Endothelial cell of umbilical vein (primary cell): ENCODE measurements at regions not wholly inside any gene's neighbourhood (a gene's known extent, or its start where the extent isn't known, plus 50 kb on each side); places are given as distances from the start of the nearest gene placed in this dataset.

Experiments
- BruUV-seq: library from RNA; stranded (reverse); fragments of 400-500 nt; replicated peaks from 2 replicates; lab custom pipeline; 2021; lab: Mats Ljungman, UMichigan
- CTCF ChIA-PET: fragments of 300-600, 350-600 bp; sonication (Branson Sonifier 250); formaldehyde crosslinking; loops from one replicate; lab custom pipeline; 2021; ENCODE audit warnings: antibody characterized with exemption, inconsistent platforms; lab: Charles Lee
- POLR2A ChIA-PET: fragments of 300-600, 350-600 bp; sonication (Branson Sonifier 250); formaldehyde crosslinking; loops from one replicate; lab custom pipeline; 2021; ENCODE audit warnings: antibody characterized with exemption, inconsistent platforms; lab: Charles Lee
- DNase-seq: peaks from one replicate; pipeline ENCODE4 v3.0.0-alpha.2; 2011; ENCODE audit warnings: low read depth, low spot score
- FAIRE-seq: peaks from 2 replicates; lab custom pipeline; 2011; peaks lifted over from hg19 to GRCh38; lab: Jason Lieb, UNC
- H2AFZ ChIP-seq: 2 replicates; pipeline ENCODE4 v1.6.0; 2012; ENCODE audit warnings: low read depth, low read length, control low read depth, inconsistent platforms
- H3K27ac ChIP-seq: 2 replicates; pipeline ENCODE4 v1.5.1; 2011; ENCODE audit warnings: low read depth, mild to moderate bottlenecking, control low read depth, low read length, moderate library complexity; ENCODE audit not compliant: insufficient read depth
- H3K27me3 ChIP-seq, 2 experiments: 2 replicates each; pipeline versions ENCODE4 v1.6.0 to v1.6.1; 2011; ENCODE audit warnings: low read length in 2 of 2, mixed read lengths in 1 of 2; ENCODE audit not compliant: control insufficient read depth in 2 of 2, insufficient read depth in 2 of 2
- H3K36me3 ChIP-seq, 2 experiments: 2 replicates in 1 of 2; 3 replicates in 1 of 2; pipeline ENCODE4 v1.5.1; 2011; ENCODE audit warnings: low read length in 2 of 2, mild to moderate bottlenecking in 1 of 2, moderate library complexity in 1 of 2; ENCODE audit not compliant: control insufficient read depth in 2 of 2, insufficient read depth in 2 of 2; ENCODE audit errors: extremely low read depth in 1 of 2
- H3K4me1 ChIP-seq: 3 replicates; pipeline ENCODE4 v1.5.1; 2011; ENCODE audit warnings: mild to moderate bottlenecking, low read length; ENCODE audit not compliant: control insufficient read depth, insufficient read depth; ENCODE audit errors: extremely low read depth
- H3K4me2 ChIP-seq: 2 replicates; pipeline ENCODE4 v1.6.1; 2011; ENCODE audit warnings: low read length, control low read depth, mixed read lengths; ENCODE audit not compliant: insufficient read depth
- H3K4me3 ChIP-seq, 3 experiments: fragments of 200-600 bp in 1 of 3; sonication (generic), shearing (Covaris generic) in 1 of 3; replicated peaks in 1 of 3; 2 replicates each; pipeline ENCODE4 v1.5.1; 2011 to 2016; ENCODE audit warnings: control low read depth in 3 of 3, low read length in 3 of 3, mild to moderate bottlenecking in 2 of 3, inconsistent platforms in 1 of 3, low read depth in 1 of 3, moderate library complexity in 1 of 3; ENCODE audit not compliant: insufficient read depth in 1 of 3
- H3K79me2 ChIP-seq: 2 replicates; pipeline ENCODE4 v1.6.0; 2012; ENCODE audit warnings: low read length, inconsistent platforms; ENCODE audit not compliant: control insufficient read depth, insufficient read depth
- H3K9ac ChIP-seq: replicated peaks from 2 replicates; pipeline ENCODE3; 2011; ENCODE audit warnings: low read length, control low read depth; ENCODE audit not compliant: insufficient read depth; ENCODE audit errors: extremely low read depth
- H3K9me1 ChIP-seq: replicated peaks from 3 replicates; pipeline ENCODE4 v1.6.0; 2011; ENCODE audit warnings: mild to moderate bottlenecking, low read length; ENCODE audit not compliant: control insufficient read depth, insufficient read depth; ENCODE audit errors: extremely low read depth
- H3K9me3 ChIP-seq: replicated peaks from 2 replicates; pipeline ENCODE4 v1.5.1; 2012; ENCODE audit warnings: low read length, inconsistent platforms; ENCODE audit not compliant: control insufficient read depth, insufficient read depth
- H4K20me1 ChIP-seq: replicated peaks from 2 replicates; pipeline ENCODE3; 2011; ENCODE audit warnings: mild to moderate bottlenecking, low read length; ENCODE audit not compliant: control insufficient read depth, insufficient read depth; ENCODE audit errors: extremely low read depth
- EZH2 ChIP-seq: IDR thresholded peaks from 2 replicates; pipeline ENCODE4 v1.6.1; 2012; ENCODE audit warnings: borderline replicate concordance, low read depth, mild to moderate bottlenecking, moderate library complexity, low read length, inconsistent platforms; ENCODE audit not compliant: severe bottlenecking
- FOS ChIP-seq: IDR thresholded peaks from 2 replicates; pipeline ENCODE4 v1.6.1; 2011; ENCODE audit warnings: mild to moderate bottlenecking, low read length, moderate library complexity, borderline replicate concordance; ENCODE audit not compliant: insufficient read depth
- GATA2 ChIP-seq: IDR thresholded peaks from 2 replicates; pipeline ENCODE4 v1.7.0; 2011; ENCODE audit warnings: low read depth, mild to moderate bottlenecking, moderate library complexity, mixed read lengths, low read length; ENCODE audit not compliant: insufficient read length, insufficient read depth
- JUN ChIP-seq: IDR thresholded peaks from 2 replicates; pipeline ENCODE4 v1.6.1; 2011; ENCODE audit warnings: borderline replicate concordance, low read depth; ENCODE audit not compliant: insufficient read length, insufficient read depth
- MAX ChIP-seq: IDR thresholded peaks from 2 replicates; pipeline ENCODE4 v1.6.1; 2011; ENCODE audit not compliant: insufficient read depth, insufficient read length
- MYC ChIP-seq: IDR thresholded peaks from one replicate; pipeline ENCODE4 v1.6.1; 2011; ENCODE audit warnings: mild to moderate bottlenecking, low read depth, low read length
- POLR2A ChIP-seq: IDR thresholded peaks from 2 replicates; pipeline ENCODE4 v1.6.1; 2012; ENCODE audit warnings: low read depth, mild to moderate bottlenecking, control low read depth, low read length
- POLR2AphosphoS5 ChIP-seq: IDR thresholded peaks from 2 replicates; pipeline ENCODE4 v1.6.1; 2012; ENCODE audit warnings: low read depth, mild to moderate bottlenecking, control low read depth, low read length, moderate library complexity; ENCODE audit not compliant: insufficient read depth
- dilution Hi-C: fragments of 300-500 bp; cut with MboI; formaldehyde crosslinking; loops from one replicate; pipeline ENCODE4 v1.15.0; 2019; ENCODE audit warnings: low sequenced_read_pairs; ENCODE audit not compliant: extremely low pct_ligation_motif_present
- intact Hi-C: fragments of 100-400 bp; cut with micrococcal nuclease; formaldehyde crosslinking; loops from one replicate; pipeline ENCODE4 v1.10.0; 2022
- TF ChIP-seq, protein P1 (sequence below), 2 donors: IDR thresholded peaks; 1 replicate in 1 of 2; 2 replicates in 1 of 2; pipeline ENCODE4 v1.5.1; 2011; ENCODE audit warnings: low read length in 2 of 2, mild to moderate bottlenecking in 2 of 2, moderate library complexity in 2 of 2, control low read depth in 1 of 2, inconsistent platforms in 1 of 2, low read depth in 1 of 2; ENCODE audit not compliant: insufficient read depth in 1 of 2; ENCODE audit errors: extremely low read depth in 1 of 2

DNA sequence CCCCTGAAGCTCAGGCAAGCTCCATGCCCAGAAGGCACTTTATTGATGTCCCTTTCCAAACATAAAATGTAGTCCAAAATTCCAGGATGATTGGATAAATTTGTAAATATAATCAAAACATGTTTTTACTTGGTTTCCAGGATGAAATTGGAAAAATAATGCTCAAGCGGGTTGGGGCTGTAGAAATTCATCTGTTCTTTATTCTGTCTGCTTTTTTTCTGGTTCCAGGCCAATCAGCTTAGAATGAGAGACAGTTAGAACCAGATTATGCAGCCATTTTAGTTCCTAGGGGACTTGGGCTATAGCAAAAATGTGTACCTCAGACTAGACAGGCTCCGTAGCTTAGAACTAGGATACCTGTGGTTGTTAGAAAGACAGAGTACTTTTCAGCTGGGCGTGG lies 450.8 kb downstream of the MCTP2 start:
- Histone ChIP-seq H3K4me3 (no peak overlapping the region), H3K9me1 (no peaks in the 10 kb centered on the region), H3K36me3 (no peaks in the 10 kb centered on the region), H3K9ac (no peak overlapping the region), H3K4me1 (peaks cover 22% of the 10 kb centered on the region), H4K20me1 (no peaks in the 10 kb centered on the region), H2AFZ (no peak overlapping the region), H3K9me3 (no peaks in the 10 kb centered on the region), H3K79me2 (no peaks in the 10 kb centered on the region), H3K27ac (no peak overlapping the region), H3K4me2 (no peak overlapping the region), H3K27me3 (no peaks in the 10 kb centered on the region)
- FAIRE-seq (no peak), DNase-seq (no peak)
- BruUV-seq, result no TSS peak
- TF ChIP-seq FOS (no peak), POLR2AphosphoS5 (no peak), POLR2A (no peak), MAX (no peak), MYC (no peak), EZH2 (no peak), GATA2 (no peak), JUN (no peak)
- TF ChIP-seq, protein P1, sequence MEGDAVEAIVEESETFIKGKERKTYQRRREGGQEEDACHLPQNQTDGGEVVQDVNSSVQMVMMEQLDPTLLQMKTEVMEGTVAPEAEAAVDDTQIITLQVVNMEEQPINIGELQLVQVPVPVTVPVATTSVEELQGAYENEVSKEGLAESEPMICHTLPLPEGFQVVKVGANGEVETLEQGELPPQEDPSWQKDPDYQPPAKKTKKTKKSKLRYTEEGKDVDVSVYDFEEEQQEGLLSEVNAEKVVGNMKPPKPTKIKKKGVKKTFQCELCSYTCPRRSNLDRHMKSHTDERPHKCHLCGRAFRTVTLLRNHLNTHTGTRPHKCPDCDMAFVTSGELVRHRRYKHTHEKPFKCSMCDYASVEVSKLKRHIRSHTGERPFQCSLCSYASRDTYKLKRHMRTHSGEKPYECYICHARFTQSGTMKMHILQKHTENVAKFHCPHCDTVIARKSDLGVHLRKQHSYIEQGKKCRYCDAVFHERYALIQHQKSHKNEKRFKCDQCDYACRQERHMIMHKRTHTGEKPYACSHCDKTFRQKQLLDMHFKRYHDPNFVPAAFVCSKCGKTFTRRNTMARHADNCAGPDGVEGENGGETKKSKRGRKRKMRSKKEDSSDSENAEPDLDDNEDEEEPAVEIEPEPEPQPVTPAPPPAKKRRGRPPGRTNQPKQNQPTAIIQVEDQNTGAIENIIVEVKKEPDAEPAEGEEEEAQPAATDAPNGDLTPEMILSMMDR (IDR thresholded peaks at IDR 0.05; ENCODE audit: extremely low read depth in 1 of 2, insufficient read depth in 1 of 2, low read depth in 1 of 2, low read length in 2 of 2), result no peak
- intact Hi-C loops (no loop called here), dilution Hi-C loops (no loop called here)
- ChIA-PET POLR2A (no interaction called here), CTCF (interaction anchor here (0.7 kb wide), 1 partner anchor 163 kb away, joined by 3 read pairs; no protein-coding TSS in a partner anchor)
